SK-N-SH (cell line): ENCODE measurements at regions not wholly inside any gene's neighbourhood (a gene's known extent, or its start where the extent isn't known, plus 50 kb on each side); places are given as distances from the start of the nearest gene placed in this dataset.

Experiments
- ELF1 ChIP-seq: IDR thresholded peaks from 2 replicates; pipeline ENCODE4 v1.4.0; 2012
- EP300 ChIP-seq, 2 experiments: IDR thresholded peaks; 2 replicates each; pipeline versions ENCODE4 v1.4.0 to v1.6.1; 2012; ENCODE audit warnings: borderline replicate concordance in 1 of 2, low read depth in 1 of 2, low read length in 1 of 2
- FOSL2 ChIP-seq: IDR thresholded peaks from 2 replicates; pipeline ENCODE4 v1.4.0; 2012; ENCODE audit warnings: low read depth, mild to moderate bottlenecking, moderate library complexity, borderline replicate concordance
- FOXJ3 ChIP-seq: sonication (generic); formaldehyde crosslinking; IDR thresholded peaks from 2 replicates; pipeline ENCODE4 v1.5.1; 2020; ENCODE audit warnings: mild to moderate bottlenecking, missing genetic modification reagents
- GABPA ChIP-seq: IDR thresholded peaks from 2 replicates; pipeline ENCODE4 v1.4.0; 2012; ENCODE audit warnings: low read depth, mild to moderate bottlenecking
- POLR2AphosphoS5 ChIP-seq: IDR thresholded peaks from 2 replicates; pipeline ENCODE4 v1.6.1; 2012; ENCODE audit warnings: low read depth, low read length
- SIN3A ChIP-seq: IDR thresholded peaks from 2 replicates; pipeline ENCODE4 v1.6.1; 2012; ENCODE audit warnings: low read depth, mild to moderate bottlenecking, low read length, moderate library complexity, borderline replicate concordance
- TEAD4 ChIP-seq: IDR thresholded peaks from 2 replicates; pipeline ENCODE4 v1.4.0; 2012; ENCODE audit warnings: mild to moderate bottlenecking, borderline replicate concordance; ENCODE audit not compliant: insufficient read depth
- YY1 ChIP-seq: IDR thresholded peaks from 2 replicates; pipeline ENCODE4 v1.4.0; 2012; ENCODE audit warnings: low read depth, mild to moderate bottlenecking
- TF ChIP-seq, protein P1 (sequence below): IDR thresholded peaks from 2 replicates; pipeline ENCODE4 v1.6.1; 2012; ENCODE audit warnings: mild to moderate bottlenecking, low read depth, low read length, moderate library complexity
- TF ChIP-seq, protein P2 (sequence below): fragments of 200-600 bp; sonication (generic); IDR thresholded peaks from 2 replicates; pipeline ENCODE4 v1.6.1; 2017; ENCODE audit warnings: antibody characterized with exemption, mild to moderate bottlenecking, moderate library complexity
- TF ChIP-seq, protein P3 (sequence below): IDR thresholded peaks from 2 replicates; pipeline ENCODE4 v1.4.0; 2012; ENCODE audit warnings: low read depth, borderline replicate concordance
- TF ChIP-seq, protein P4 (sequence below): IDR thresholded peaks from 2 replicates; pipeline ENCODE4 v1.4.0; 2012; ENCODE audit warnings: low read depth, borderline replicate concordance

DNA sequence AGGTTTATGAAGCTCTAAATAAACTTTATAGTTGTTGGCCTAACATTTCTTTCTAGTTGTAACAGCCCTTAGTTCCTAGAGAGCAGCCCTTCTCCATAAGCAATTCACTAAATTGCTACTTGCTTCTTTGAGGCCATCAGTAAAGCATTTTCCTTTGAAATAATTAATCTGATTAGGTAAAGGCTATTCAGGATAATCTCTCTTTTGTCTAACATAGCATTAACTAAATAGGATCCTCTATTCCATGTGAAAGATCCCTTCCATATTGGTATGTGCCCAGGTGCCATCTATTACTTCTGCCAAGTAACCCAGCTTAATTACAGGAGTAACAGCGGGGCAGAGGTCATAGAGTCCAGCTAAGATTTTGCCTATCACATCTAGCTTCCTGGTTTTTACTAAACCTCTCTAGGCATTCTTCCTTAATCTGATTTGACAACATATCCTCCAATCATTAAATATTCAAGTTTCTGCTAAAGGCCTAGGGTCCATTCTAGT, 1408.0 kb downstream of the PCDH18 start:
- TF ChIP-seq, protein P1, sequence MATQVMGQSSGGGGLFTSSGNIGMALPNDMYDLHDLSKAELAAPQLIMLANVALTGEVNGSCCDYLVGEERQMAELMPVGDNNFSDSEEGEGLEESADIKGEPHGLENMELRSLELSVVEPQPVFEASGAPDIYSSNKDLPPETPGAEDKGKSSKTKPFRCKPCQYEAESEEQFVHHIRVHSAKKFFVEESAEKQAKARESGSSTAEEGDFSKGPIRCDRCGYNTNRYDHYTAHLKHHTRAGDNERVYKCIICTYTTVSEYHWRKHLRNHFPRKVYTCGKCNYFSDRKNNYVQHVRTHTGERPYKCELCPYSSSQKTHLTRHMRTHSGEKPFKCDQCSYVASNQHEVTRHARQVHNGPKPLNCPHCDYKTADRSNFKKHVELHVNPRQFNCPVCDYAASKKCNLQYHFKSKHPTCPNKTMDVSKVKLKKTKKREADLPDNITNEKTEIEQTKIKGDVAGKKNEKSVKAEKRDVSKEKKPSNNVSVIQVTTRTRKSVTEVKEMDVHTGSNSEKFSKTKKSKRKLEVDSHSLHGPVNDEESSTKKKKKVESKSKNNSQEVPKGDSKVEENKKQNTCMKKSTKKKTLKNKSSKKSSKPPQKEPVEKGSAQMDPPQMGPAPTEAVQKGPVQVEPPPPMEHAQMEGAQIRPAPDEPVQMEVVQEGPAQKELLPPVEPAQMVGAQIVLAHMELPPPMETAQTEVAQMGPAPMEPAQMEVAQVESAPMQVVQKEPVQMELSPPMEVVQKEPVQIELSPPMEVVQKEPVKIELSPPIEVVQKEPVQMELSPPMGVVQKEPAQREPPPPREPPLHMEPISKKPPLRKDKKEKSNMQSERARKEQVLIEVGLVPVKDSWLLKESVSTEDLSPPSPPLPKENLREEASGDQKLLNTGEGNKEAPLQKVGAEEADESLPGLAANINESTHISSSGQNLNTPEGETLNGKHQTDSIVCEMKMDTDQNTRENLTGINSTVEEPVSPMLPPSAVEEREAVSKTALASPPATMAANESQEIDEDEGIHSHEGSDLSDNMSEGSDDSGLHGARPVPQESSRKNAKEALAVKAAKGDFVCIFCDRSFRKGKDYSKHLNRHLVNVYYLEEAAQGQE = no peak
- TF ChIP-seq, protein P2, sequence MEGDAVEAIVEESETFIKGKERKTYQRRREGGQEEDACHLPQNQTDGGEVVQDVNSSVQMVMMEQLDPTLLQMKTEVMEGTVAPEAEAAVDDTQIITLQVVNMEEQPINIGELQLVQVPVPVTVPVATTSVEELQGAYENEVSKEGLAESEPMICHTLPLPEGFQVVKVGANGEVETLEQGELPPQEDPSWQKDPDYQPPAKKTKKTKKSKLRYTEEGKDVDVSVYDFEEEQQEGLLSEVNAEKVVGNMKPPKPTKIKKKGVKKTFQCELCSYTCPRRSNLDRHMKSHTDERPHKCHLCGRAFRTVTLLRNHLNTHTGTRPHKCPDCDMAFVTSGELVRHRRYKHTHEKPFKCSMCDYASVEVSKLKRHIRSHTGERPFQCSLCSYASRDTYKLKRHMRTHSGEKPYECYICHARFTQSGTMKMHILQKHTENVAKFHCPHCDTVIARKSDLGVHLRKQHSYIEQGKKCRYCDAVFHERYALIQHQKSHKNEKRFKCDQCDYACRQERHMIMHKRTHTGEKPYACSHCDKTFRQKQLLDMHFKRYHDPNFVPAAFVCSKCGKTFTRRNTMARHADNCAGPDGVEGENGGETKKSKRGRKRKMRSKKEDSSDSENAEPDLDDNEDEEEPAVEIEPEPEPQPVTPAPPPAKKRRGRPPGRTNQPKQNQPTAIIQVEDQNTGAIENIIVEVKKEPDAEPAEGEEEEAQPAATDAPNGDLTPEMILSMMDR = no peak
- TF ChIP-seq FOXJ3 (CRISPR knock-in tag) (no peak), EP300 (IDR thresholded peaks at IDR 0.05; ENCODE audit: borderline replicate concordance in 1 of 2, low read depth in 1 of 2, low read length in 1 of 2) (no peak), SIN3A (no peak), TEAD4 (no peak), YY1 (no peak), GABPA (no peak), POLR2AphosphoS5 (no peak), FOSL2 (no peak), ELF1 (no peak)
- TF ChIP-seq, protein P3, sequence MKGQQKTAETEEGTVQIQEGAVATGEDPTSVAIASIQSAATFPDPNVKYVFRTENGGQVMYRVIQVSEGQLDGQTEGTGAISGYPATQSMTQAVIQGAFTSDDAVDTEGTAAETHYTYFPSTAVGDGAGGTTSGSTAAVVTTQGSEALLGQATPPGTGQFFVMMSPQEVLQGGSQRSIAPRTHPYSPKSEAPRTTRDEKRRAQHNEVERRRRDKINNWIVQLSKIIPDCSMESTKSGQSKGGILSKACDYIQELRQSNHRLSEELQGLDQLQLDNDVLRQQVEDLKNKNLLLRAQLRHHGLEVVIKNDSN = no peak
- TF ChIP-seq, protein P4, sequence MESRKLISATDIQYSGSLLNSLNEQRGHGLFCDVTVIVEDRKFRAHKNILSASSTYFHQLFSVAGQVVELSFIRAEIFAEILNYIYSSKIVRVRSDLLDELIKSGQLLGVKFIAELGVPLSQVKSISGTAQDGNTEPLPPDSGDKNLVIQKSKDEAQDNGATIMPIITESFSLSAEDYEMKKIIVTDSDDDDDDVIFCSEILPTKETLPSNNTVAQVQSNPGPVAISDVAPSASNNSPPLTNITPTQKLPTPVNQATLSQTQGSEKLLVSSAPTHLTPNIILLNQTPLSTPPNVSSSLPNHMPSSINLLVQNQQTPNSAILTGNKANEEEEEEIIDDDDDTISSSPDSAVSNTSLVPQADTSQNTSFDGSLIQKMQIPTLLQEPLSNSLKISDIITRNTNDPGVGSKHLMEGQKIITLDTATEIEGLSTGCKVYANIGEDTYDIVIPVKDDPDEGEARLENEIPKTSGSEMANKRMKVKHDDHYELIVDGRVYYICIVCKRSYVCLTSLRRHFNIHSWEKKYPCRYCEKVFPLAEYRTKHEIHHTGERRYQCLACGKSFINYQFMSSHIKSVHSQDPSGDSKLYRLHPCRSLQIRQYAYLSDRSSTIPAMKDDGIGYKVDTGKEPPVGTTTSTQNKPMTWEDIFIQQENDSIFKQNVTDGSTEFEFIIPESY = no peak
